SJSA1 (cell line): ENCODE measurements at regions not wholly inside any gene's neighbourhood (a gene's known extent, or its start where the extent isn't known, plus 50 kb on each side); places are given as distances from the start of the nearest gene placed in this dataset.
"Not testable (repeated sequence)": the region's sequence is repeated elsewhere in the genome, so short reads cannot be mapped to it uniquely, and the experiment has no call there.

Experiments used
- DNase-seq, 2 experiments: peaks; one replicate each; pipeline ENCODE4 v3.0.0-alpha.2; 2015 to 2020; ENCODE audit warnings: low spot score in 2 of 2, low read depth in 1 of 2
- H3K27ac ChIP-seq: fragments of 250-450 bp; sonication (Bioruptor Pico); 2 replicates; pipeline ENCODE4 v1.5.1; 2020; ENCODE audit warnings: mild to moderate bottlenecking, moderate library complexity
- H3K27me3 ChIP-seq: fragments of 250-450 bp; sonication (Bioruptor Pico); replicated peaks from 2 replicates; pipeline ENCODE4 v1.5.1; 2020; ENCODE audit warnings: mild to moderate bottlenecking, moderate library complexity
- H3K36me3 ChIP-seq: fragments of 250-450 bp; sonication (Bioruptor Pico); 2 replicates; pipeline ENCODE4 v1.5.1; 2020; ENCODE audit warnings: mild to moderate bottlenecking
- H3K4me1 ChIP-seq: fragments of 250-450 bp; sonication (Bioruptor Pico); replicated peaks from 2 replicates; pipeline ENCODE4 v1.6.1; 2021; ENCODE audit warnings: mild to moderate bottlenecking
- H3K4me3 ChIP-seq: fragments of 250-450 bp; sonication (Bioruptor Pico); 2 replicates; pipeline ENCODE4 v1.5.1; 2020; ENCODE audit warnings: mild to moderate bottlenecking
- H3K9me3 ChIP-seq: fragments of 250-450 bp; sonication (Bioruptor Pico); replicated peaks from 2 replicates; pipeline ENCODE4 v1.5.1; 2020; ENCODE audit warnings: mild to moderate bottlenecking

- Histone ChIP-seq H3K27ac (no peak overlapping the region), H3K4me1 (peaks cover 13% of the 10 kb centered on the region), H3K4me3 (no peak overlapping the region), H3K36me3 (no peaks in the 10 kb centered on the region), H3K9me3 (no peaks in the 10 kb centered on the region), H3K27me3 (no peaks in the 10 kb centered on the region)
- no peak for DNase-seq
These were observed 60.9 kb upstream of the CD2AP start for GRCh38 chr6:47416396-47417345.

GRCh38 chr6:47419621-47420020 lies 58.0 kb upstream of the CD2AP start:
- Histone ChIP-seq H3K4me1 (peaks cover 9% of the 10 kb centered on the region), H3K27me3 (no peaks in the 10 kb centered on the region), H3K9me3 (no peaks in the 10 kb centered on the region), H3K36me3 (no peaks in the 10 kb centered on the region), H3K27ac (no peak overlapping the region), H3K4me3 (no peak overlapping the region)
- no peak for DNase-seq

GRCh38 chr6:47420394-47421371 lies 56.9 kb upstream of the CD2AP start:
- no peak overlapping the region for H3K27ac ChIP-seq
- peak in 1 of 2 experiments; percentile 19 for DNase-seq
- peaks cover 6% of the 10 kb centered on the region for H3K4me1 ChIP-seq

GRCh38 chr6:47423079-47423478 lies 54.5 kb upstream of the CD2AP start:
- Histone ChIP-seq H3K27me3 (no peaks in the 10 kb centered on the region), H3K36me3 (no peaks in the 10 kb centered on the region), H3K4me1 (peaks cover 6% of the 10 kb centered on the region), H3K27ac (no peak overlapping the region), H3K9me3 (no peaks in the 10 kb centered on the region), H3K4me3 (no peak overlapping the region)
- no peak for DNase-seq

More at GRCh38 chr6:47420394-47421371, 56.9 kb upstream of the CD2AP start:
- no peaks in the 10 kb centered on the region for H3K36me3 ChIP-seq
- H3K9me3 ChIP-seq, result no peaks in the 10 kb centered on the region
- no peak overlapping the region for H3K4me3 ChIP-seq
- no peaks in the 10 kb centered on the region for H3K27me3 ChIP-seq

GRCh38 chr6:47424436-47424836 lies 53.2 kb upstream of the CD2AP start:
- Histone ChIP-seq H3K36me3 (no peaks in the 10 kb centered on the region), H3K4me3 (no peak overlapping the region), H3K27ac (no peak overlapping the region), H3K9me3 (no peaks in the 10 kb centered on the region), H3K27me3 (no peaks in the 10 kb centered on the region), H3K4me1 (peaks cover 6% of the 10 kb centered on the region)
- DNase-seq, result no peak

- not testable (repeated sequence) for H3K9me3 ChIP-seq, H3K4me3 ChIP-seq, DNase-seq
These were observed 51.9 kb upstream of the CD2AP start for GRCh38 chr6:47425724-47426123.

GRCh38 chr6:47426524-47427302 lies 50.9 kb upstream of the CD2AP start:
- H3K4me1 ChIP-seq, result no peaks in the 10 kb centered on the region
- H3K27ac ChIP-seq, result no peak overlapping the region
- H3K4me3 ChIP-seq, result no peak overlapping the region
- H3K27me3 ChIP-seq, result no peaks in the 10 kb centered on the region
- no peak for DNase-seq
- H3K36me3 ChIP-seq, result no peaks in the 10 kb centered on the region
- no peaks in the 10 kb centered on the region for H3K9me3 ChIP-seq

More at GRCh38 chr6:47425724-47426123, 51.9 kb upstream of the CD2AP start:
- not testable (repeated sequence) for H3K27me3 ChIP-seq, H3K4me1 ChIP-seq, H3K27ac ChIP-seq, H3K36me3 ChIP-seq

GRCh38 chr6:47427680-47428079 lies 49.9 kb upstream of the CD2AP start:
- no peaks in the 10 kb centered on the region for H3K36me3 ChIP-seq
- no peak overlapping the region for H3K4me3 ChIP-seq
- no peaks in the 10 kb centered on the region for H3K4me1 ChIP-seq
- no peak for DNase-seq
- H3K27me3 ChIP-seq, result no peaks in the 10 kb centered on the region
- no peak overlapping the region for H3K27ac ChIP-seq
- H3K9me3 ChIP-seq, result no peaks in the 10 kb centered on the region
